ENCODE measurements at regions not wholly inside any gene's neighbourhood (a gene's known extent, or its start where the extent isn't known, plus 50 kb on each side); places are given as distances from the start of the nearest gene placed in this dataset.
A peak's percentile ranks its signal among the peaks of the same experiment; 100 is the strongest.

DNA sequence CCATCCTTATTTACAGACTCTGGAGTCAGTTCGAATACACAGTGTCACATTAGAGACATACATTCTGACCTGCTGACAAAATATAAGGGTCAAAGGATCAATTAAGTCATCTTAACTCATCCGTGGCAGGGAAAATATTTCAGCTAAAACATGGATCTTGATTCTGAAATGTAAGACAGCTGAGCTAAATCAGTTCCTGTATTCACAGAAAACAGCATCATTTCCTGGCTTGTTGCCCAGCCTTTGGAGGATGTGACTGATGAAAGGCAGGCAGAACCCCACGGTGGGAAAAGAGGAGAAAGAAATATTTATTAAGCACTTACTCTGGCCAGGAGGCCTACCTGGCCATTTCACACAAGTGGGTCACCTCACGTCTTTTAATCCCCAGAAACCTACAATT, 101.9 kb downstream of the GAS2L3 start:
- 12% methylated on average over 4 of the region's 4 CpGs for WGBS (ENCODE audit: insufficient coverage)
- Histone ChIP-seq H3K4me3 (ENCODE audit: control insufficient read depth in 1 of 7, extremely low read depth in 1 of 7, insufficient read depth in 4 of 7, low read depth in 2 of 7, low read length in 6 of 7) (no peak overlapping the region), H3K27ac (ENCODE audit: insufficient read depth in 1 of 2, low read depth in 1 of 2, low read length in 2 of 2, poor library complexity in 1 of 2, severe bottlenecking in 2 of 2) (no peak overlapping the region), H3K36me3 (ENCODE audit: control insufficient read depth in 4 of 4, insufficient read depth in 4 of 4, low read length in 3 of 4) (no peaks in the 10 kb centered on the region), H3K4me1 (ENCODE audit: control extremely low read depth in 1 of 4, control insufficient read depth in 4 of 4, insufficient read depth in 4 of 4, low read length in 3 of 4) (no peaks in the 10 kb centered on the region), H3K9me3 (ENCODE audit: control extremely low read depth in 1 of 5, control insufficient read depth in 4 of 5, insufficient read depth in 2 of 5, low read depth in 1 of 5, low read length in 4 of 5) (no peaks in the 10 kb centered on the region), H3K27me3 (replicated peaks in 2 of 5; ENCODE audit: control insufficient read depth in 4 of 5, insufficient read depth in 5 of 5, low read length in 4 of 5) (peaks cover 0 to 9% (median 2%) of the 10 kb centered on the region in 5 experiments)
- POLR2A ChIA-PET = no interaction called here
- CTCF ChIA-PET = interaction anchor here (0.8 kb wide), 1 partner anchor 24 kb away, joined by 3 read pairs; no protein-coding TSS in a partner anchor
- DNase-seq = peak; percentile 51 to 81 (median 78)

GRCh38 chr12:100681074-100681473, 107.6 kb downstream of the GAS2L3 start:
- DNase-seq = no peak
- Histone ChIP-seq H3K9me3 (ENCODE audit: control extremely low read depth in 1 of 5, control insufficient read depth in 4 of 5, insufficient read depth in 2 of 5, low read depth in 1 of 5, low read length in 4 of 5) (peaks cover 0 to 12% (median 9%) of the 10 kb centered on the region in 5 experiments), H3K27me3 (replicated peaks in 2 of 5; ENCODE audit: control insufficient read depth in 4 of 5, insufficient read depth in 5 of 5, low read length in 4 of 5) (peaks cover 0 to 6% (median 3%) of the 10 kb centered on the region in 5 experiments), H3K27ac (ENCODE audit: insufficient read depth in 1 of 2, low read depth in 1 of 2, low read length in 2 of 2, poor library complexity in 1 of 2, severe bottlenecking in 2 of 2) (no peak overlapping the region), H3K4me1 (ENCODE audit: control extremely low read depth in 1 of 4, control insufficient read depth in 4 of 4, insufficient read depth in 4 of 4, low read length in 3 of 4) (no peaks in the 10 kb centered on the region), H3K36me3 (ENCODE audit: control insufficient read depth in 4 of 4, insufficient read depth in 4 of 4, low read length in 3 of 4) (no peaks in the 10 kb centered on the region), H3K4me3 (ENCODE audit: control insufficient read depth in 1 of 7, extremely low read depth in 1 of 7, insufficient read depth in 4 of 7, low read depth in 2 of 7, low read length in 6 of 7) (no peak overlapping the region)
- ChIA-PET CTCF (no interaction called here), POLR2A (no interaction called here)

DNA sequence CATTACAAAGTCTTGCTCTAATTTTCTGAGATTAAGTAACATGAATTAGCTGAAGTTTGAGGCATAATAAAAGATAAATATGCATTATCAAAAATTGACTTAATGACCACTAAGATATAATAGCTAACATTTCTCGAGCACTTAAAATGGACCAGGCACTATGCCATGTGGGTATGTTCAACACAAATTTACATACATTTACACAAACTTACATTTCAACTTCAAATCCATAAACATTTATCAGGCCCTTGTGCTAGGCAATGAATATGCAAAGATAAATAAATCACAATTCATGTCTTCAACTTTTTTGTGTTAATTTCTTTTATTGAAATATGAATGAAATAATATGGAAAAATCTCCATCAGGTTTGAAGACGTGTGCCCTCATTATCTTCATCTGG, 108.7 kb downstream of the GAS2L3 start:
- 100% methylated on average over 1 of the region's 2 CpGs for WGBS (ENCODE audit: insufficient coverage)
- Histone ChIP-seq H3K27me3 (replicated peaks in 2 of 5; ENCODE audit: control insufficient read depth in 4 of 5, insufficient read depth in 5 of 5, low read length in 4 of 5) (peaks cover 0 to 4% (median 0%) of the 10 kb centered on the region in 5 experiments), H3K4me3 (ENCODE audit: control insufficient read depth in 1 of 7, extremely low read depth in 1 of 7, insufficient read depth in 4 of 7, low read depth in 2 of 7, low read length in 6 of 7) (no peak overlapping the region), H3K27ac (ENCODE audit: insufficient read depth in 1 of 2, low read depth in 1 of 2, low read length in 2 of 2, poor library complexity in 1 of 2, severe bottlenecking in 2 of 2) (no peak overlapping the region), H3K4me1 (ENCODE audit: control extremely low read depth in 1 of 4, control insufficient read depth in 4 of 4, insufficient read depth in 4 of 4, low read length in 3 of 4) (no peaks in the 10 kb centered on the region), H3K9me3 (ENCODE audit: control extremely low read depth in 1 of 5, control insufficient read depth in 4 of 5, insufficient read depth in 2 of 5, low read depth in 1 of 5, low read length in 4 of 5) (peaks cover 0 to 12% (median 9%) of the 10 kb centered on the region in 5 experiments), H3K36me3 (ENCODE audit: control insufficient read depth in 4 of 4, insufficient read depth in 4 of 4, low read length in 3 of 4) (no peaks in the 10 kb centered on the region)
- ChIA-PET POLR2A (no interaction called here), CTCF (interaction anchor here (0.7 to 1.5 kb wide), 3 partner anchors 9 to 727 kb away, joined by 3 to 6 read pairs (median 3); no protein-coding TSS in a partner anchor)
- DNase-seq = no peak

- peaks cover 0 to 3% (median 0%) of the 10 kb centered on the region in 5 experiments for H3K27me3 ChIP-seq (replicated peaks in 2 of 5; ENCODE audit: control insufficient read depth in 4 of 5, insufficient read depth in 5 of 5, low read length in 4 of 5)
- H3K4me3 ChIP-seq (ENCODE audit: control insufficient read depth in 1 of 7, extremely low read depth in 1 of 7, insufficient read depth in 4 of 7, low read depth in 2 of 7, low read length in 6 of 7) = no peak overlapping the region
- H3K9me3 ChIP-seq (ENCODE audit: control extremely low read depth in 1 of 5, control insufficient read depth in 4 of 5, insufficient read depth in 2 of 5, low read depth in 1 of 5, low read length in 4 of 5) = peaks cover 0 to 12% (median 9%) of the 10 kb centered on the region in 5 experiments
- H3K4me1 ChIP-seq (ENCODE audit: control extremely low read depth in 1 of 4, control insufficient read depth in 4 of 4, insufficient read depth in 4 of 4, low read length in 3 of 4) = no peaks in the 10 kb centered on the region
- no peak for DNase-seq
- H3K27ac ChIP-seq (ENCODE audit: insufficient read depth in 1 of 2, low read depth in 1 of 2, low read length in 2 of 2, poor library complexity in 1 of 2, severe bottlenecking in 2 of 2) = no peak overlapping the region
- CTCF ChIA-PET = interaction anchor here (1.6 to 1.8 kb wide), 2 partner anchors 8 to 16 kb away, joined by 3 to 6 read pairs; no protein-coding TSS in a partner anchor
- H3K36me3 ChIP-seq (ENCODE audit: control insufficient read depth in 4 of 4, insufficient read depth in 4 of 4, low read length in 3 of 4) = no peaks in the 10 kb centered on the region
- POLR2A ChIA-PET = no interaction called here
- no CpG with 5 or more reads among the region's 1 CpG for WGBS (ENCODE audit: insufficient coverage)
Measured at GRCh38 chr12:100687686-100688085, 106.9 kb upstream of the ANO4 start.

DNA sequence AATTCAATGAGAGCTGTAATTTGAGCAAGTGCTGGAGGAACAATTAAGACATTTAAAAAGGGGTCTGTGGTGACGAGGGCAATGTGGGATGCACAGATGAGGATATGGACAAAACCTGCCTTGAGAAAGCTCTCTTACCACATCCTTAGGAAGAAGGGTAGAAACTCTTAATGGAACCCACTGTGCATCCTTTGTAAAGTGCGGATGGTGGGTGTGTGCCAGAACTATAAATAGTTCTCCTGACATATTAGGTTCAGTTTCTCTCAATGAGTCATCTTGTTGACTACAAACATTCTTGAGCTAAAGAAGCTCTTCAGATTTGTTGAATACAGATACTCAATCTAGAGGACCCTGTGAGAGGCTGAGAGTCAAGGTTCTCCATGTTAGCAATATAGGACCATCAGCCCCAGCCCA, 106.1 kb upstream of the ANO4 start:
- WGBS (ENCODE audit: insufficient coverage) = 80% methylated on average over 2 of the region's 2 CpGs
- no peak for DNase-seq
- Histone ChIP-seq H3K36me3 (ENCODE audit: control insufficient read depth in 4 of 4, insufficient read depth in 4 of 4, low read length in 3 of 4) (no peaks in the 10 kb centered on the region), H3K4me1 (ENCODE audit: control extremely low read depth in 1 of 4, control insufficient read depth in 4 of 4, insufficient read depth in 4 of 4, low read length in 3 of 4) (no peaks in the 10 kb centered on the region), H3K27me3 (replicated peaks in 2 of 5; ENCODE audit: control insufficient read depth in 4 of 5, insufficient read depth in 5 of 5, low read length in 4 of 5) (no peaks in the 10 kb centered on the region), H3K4me3 (ENCODE audit: control insufficient read depth in 1 of 7, extremely low read depth in 1 of 7, insufficient read depth in 4 of 7, low read depth in 2 of 7, low read length in 6 of 7) (no peak overlapping the region), H3K27ac (ENCODE audit: insufficient read depth in 1 of 2, low read depth in 1 of 2, low read length in 2 of 2, poor library complexity in 1 of 2, severe bottlenecking in 2 of 2) (no peak overlapping the region), H3K9me3 (ENCODE audit: control extremely low read depth in 1 of 5, control insufficient read depth in 4 of 5, insufficient read depth in 2 of 5, low read depth in 1 of 5, low read length in 4 of 5) (peaks cover 0 to 12% (median 9%) of the 10 kb centered on the region in 5 experiments)
- ChIA-PET POLR2A (no interaction called here), CTCF (interaction anchor here (1.6 to 1.8 kb wide), 2 partner anchors 9 to 17 kb away, joined by 3 to 6 read pairs; no protein-coding TSS in a partner anchor)

GRCh38 chr12:100692502-100692901, 102.1 kb upstream of the ANO4 start:
- CTCF ChIA-PET = no interaction called here
- no peak overlapping the region for H3K4me3 ChIP-seq (ENCODE audit: control insufficient read depth in 1 of 7, extremely low read depth in 1 of 7, insufficient read depth in 4 of 7, low read depth in 2 of 7, low read length in 6 of 7)
- H3K27ac ChIP-seq (ENCODE audit: insufficient read depth in 1 of 2, low read depth in 1 of 2, low read length in 2 of 2, poor library complexity in 1 of 2, severe bottlenecking in 2 of 2) = no peak overlapping the region
- no peak for DNase-seq
- no peaks in the 10 kb centered on the region for H3K9me3 ChIP-seq (ENCODE audit: control extremely low read depth in 1 of 5, control insufficient read depth in 4 of 5, insufficient read depth in 2 of 5, low read depth in 1 of 5, low read length in 4 of 5)
- H3K36me3 ChIP-seq (ENCODE audit: control insufficient read depth in 4 of 4, insufficient read depth in 4 of 4, low read length in 3 of 4) = no peaks in the 10 kb centered on the region
- POLR2A ChIA-PET = interaction anchor here (0.6 kb wide), 1 partner anchor 910 kb away, joined by 3 read pairs; no protein-coding TSS in a partner anchor
- 88% methylated on average over 1 of the region's 1 CpG for WGBS (ENCODE audit: insufficient coverage)
- H3K4me1 ChIP-seq (ENCODE audit: control extremely low read depth in 1 of 4, control insufficient read depth in 4 of 4, insufficient read depth in 4 of 4, low read length in 3 of 4) = no peaks in the 10 kb centered on the region
- no peaks in the 10 kb centered on the region for H3K27me3 ChIP-seq (replicated peaks in 2 of 5; ENCODE audit: control insufficient read depth in 4 of 5, insufficient read depth in 5 of 5, low read length in 4 of 5)

- no peaks in the 10 kb centered on the region for H3K4me1 ChIP-seq (ENCODE audit: control extremely low read depth in 1 of 4, control insufficient read depth in 4 of 4, insufficient read depth in 4 of 4, low read length in 3 of 4)
- no peak overlapping the region for H3K4me3 ChIP-seq (ENCODE audit: control insufficient read depth in 1 of 7, extremely low read depth in 1 of 7, insufficient read depth in 4 of 7, low read depth in 2 of 7, low read length in 6 of 7)
- no peak for DNase-seq
- POLR2A ChIA-PET = no interaction called here
- H3K27ac ChIP-seq (ENCODE audit: insufficient read depth in 1 of 2, low read depth in 1 of 2, low read length in 2 of 2, poor library complexity in 1 of 2, severe bottlenecking in 2 of 2) = no peak overlapping the region
- WGBS (ENCODE audit: insufficient coverage) = 92% methylated on average over 2 of the region's 2 CpGs
- no peaks in the 10 kb centered on the region for H3K9me3 ChIP-seq (ENCODE audit: control extremely low read depth in 1 of 5, control insufficient read depth in 4 of 5, insufficient read depth in 2 of 5, low read depth in 1 of 5, low read length in 4 of 5)
- H3K36me3 ChIP-seq (ENCODE audit: control insufficient read depth in 4 of 4, insufficient read depth in 4 of 4, low read length in 3 of 4) = no peaks in the 10 kb centered on the region
- CTCF ChIA-PET = interaction anchor here (1.2 kb wide), 1 partner anchor 55 kb away, joined by 4 read pairs; no protein-coding TSS in a partner anchor
- H3K27me3 ChIP-seq (replicated peaks in 2 of 5; ENCODE audit: control insufficient read depth in 4 of 5, insufficient read depth in 5 of 5, low read length in 4 of 5) = peaks cover 0 to 2% (median 0%) of the 10 kb centered on the region in 5 experiments
Measured at GRCh38 chr12:100698518-100698917, 96.1 kb upstream of the ANO4 start.

All from common myeloid progenitor, CD34-positive (primary cell).